ENCODE measurements at regions not wholly inside any gene's neighbourhood (a gene's known extent, or its start where the extent isn't known, plus 50 kb on each side); places are given as distances from the start of the nearest gene placed in this dataset.

GRCh38 chr16:54442864-54443263, 156.3 kb upstream of the IRX3 start:
- no peak overlapping the region for H3K4me3 ChIP-seq (ENCODE audit: low read depth, low read length)
- no peak for TF ChIP-seq CTCF (IDR thresholded peaks at IDR 0.05; ENCODE audit: low read depth, low read length, missing control alignments)
- DNase-seq (ENCODE audit: low read depth), result no peak

GRCh38 chr16:54438469-54438868, 151.9 kb upstream of the IRX3 start:
- no peak for TF ChIP-seq CTCF (IDR thresholded peaks at IDR 0.05; ENCODE audit: low read depth, low read length, missing control alignments)
- H3K4me3 ChIP-seq (ENCODE audit: low read depth, low read length), result no peak overlapping the region
- DNase-seq (ENCODE audit: low read depth), result no peak

- DNase-seq (ENCODE audit: low read depth), result no peak
- no peak overlapping the region for H3K4me3 ChIP-seq (ENCODE audit: low read depth, low read length)
- no peak for TF ChIP-seq CTCF (IDR thresholded peaks at IDR 0.05; ENCODE audit: low read depth, low read length, missing control alignments)
Measured at GRCh38 chr16:54437921-54438320, 151.3 kb upstream of the IRX3 start.

- H3K4me3 ChIP-seq (ENCODE audit: low read depth, low read length), result no peak overlapping the region
- no peak for TF ChIP-seq CTCF (IDR thresholded peaks at IDR 0.05; ENCODE audit: low read depth, low read length, missing control alignments)
- DNase-seq (ENCODE audit: low read depth), result no peak
Measured at GRCh38 chr16:54437401-54437800, 150.8 kb upstream of the IRX3 start.

GRCh38 chr16:54436346-54436745, 149.8 kb upstream of the IRX3 start:
- DNase-seq (ENCODE audit: low read depth), result no peak
- no peak overlapping the region for H3K4me3 ChIP-seq (ENCODE audit: low read depth, low read length)
- no peak for TF ChIP-seq CTCF (IDR thresholded peaks at IDR 0.05; ENCODE audit: low read depth, low read length, missing control alignments)

GRCh38 chr16:54434859-54435258, 148.3 kb upstream of the IRX3 start:
- TF ChIP-seq CTCF (IDR thresholded peaks at IDR 0.05; ENCODE audit: low read depth, low read length, missing control alignments), result no peak
- H3K4me3 ChIP-seq (ENCODE audit: low read depth, low read length), result no peak overlapping the region
- no peak for DNase-seq (ENCODE audit: low read depth)

GRCh38 chr16:54432897-54433229, 146.3 kb upstream of the IRX3 start:
- DNase-seq (ENCODE audit: low read depth), result no peak

More at GRCh38 chr16:54432897-54433229, 146.3 kb upstream of the IRX3 start:
- no peak overlapping the region for H3K4me3 ChIP-seq (ENCODE audit: low read depth, low read length)
- no peak for TF ChIP-seq CTCF (IDR thresholded peaks at IDR 0.05; ENCODE audit: low read depth, low read length, missing control alignments)

Data from GM12864 (cell line).